Right forelimb (tissue), 1 donor: ENCODE measurements at regions not wholly inside any gene's neighbourhood (a gene's known extent, or its start where the extent isn't known, plus 50 kb on each side); places are given as distances from the start of the nearest gene placed in this dataset.
"Not testable (repeated sequence)": the region's sequence is repeated elsewhere in the genome, so short reads cannot be mapped to it uniquely, and the experiment has no call there.

Experiments
- DNase-seq: peaks from one replicate; pipeline ENCODE4 v3.0.0-alpha.2; 2018

GRCh38 chr4:43672265-43672885, 776.2 kb downstream of the KCTD8 start:
- not testable (repeated sequence) for DNase-seq

GRCh38 chr4:43680421-43680820, 768.2 kb downstream of the KCTD8 start:
- no peak for DNase-seq

- DNase-seq, result no peak
Observed at GRCh38 chr4:43682551-43682950, 766.1 kb downstream of the KCTD8 start.

GRCh38 chr4:43690116-43690515, 758.5 kb downstream of the KCTD8 start:
- no peak for DNase-seq

- no peak for DNase-seq
Observed at GRCh38 chr4:43693876-43694275, 754.7 kb downstream of the KCTD8 start.

- no peak for DNase-seq
Observed at GRCh38 chr4:43709443-43709842, 739.2 kb downstream of the KCTD8 start.

- DNase-seq, result no peak
Observed at GRCh38 chr4:43716721-43717395, 731.8 kb downstream of the KCTD8 start.

GRCh38 chr4:43718369-43718768, 730.2 kb downstream of the KCTD8 start:
- DNase-seq, result no peak

GRCh38 chr4:43732829-43733426, 715.7 kb downstream of the KCTD8 start:
- DNase-seq, result no peak

GRCh38 chr4:43742083-43742482, 706.5 kb downstream of the KCTD8 start:
- no peak for DNase-seq

GRCh38 chr4:43754566-43754965, 694.0 kb downstream of the KCTD8 start:
- DNase-seq, result no peak

GRCh38 chr4:43757147-43757546, 691.5 kb downstream of the KCTD8 start:
- DNase-seq, result no peak

GRCh38 chr4:43758836-43759235, 689.8 kb downstream of the KCTD8 start:
- DNase-seq, result no peak

- DNase-seq, result no peak
Observed at GRCh38 chr4:43763029-43763610, 685.5 kb downstream of the KCTD8 start.

GRCh38 chr4:43765514-43765913, 683.1 kb downstream of the KCTD8 start:
- DNase-seq, result no peak

GRCh38 chr4:43766648-43767047, 682.0 kb downstream of the KCTD8 start:
- DNase-seq, result no peak

- DNase-seq, result no peak
Observed at GRCh38 chr4:43776371-43776770, 672.2 kb downstream of the KCTD8 start.

GRCh38 chr4:43778187-43778915, 670.3 kb downstream of the KCTD8 start:
- DNase-seq, result no peak

- DNase-seq, result no peak
Observed at GRCh38 chr4:43781125-43781524, 667.5 kb downstream of the KCTD8 start.

- no peak for DNase-seq
Observed at GRCh38 chr4:43782391-43782790, 666.2 kb downstream of the KCTD8 start.

- DNase-seq, result no peak
Observed at GRCh38 chr4:43816116-43816515, 632.5 kb downstream of the KCTD8 start.

- DNase-seq, result no peak
Observed at GRCh38 chr4:43822621-43823020, 626.0 kb downstream of the KCTD8 start.

GRCh38 chr4:43835869-43836268, 612.7 kb downstream of the KCTD8 start:
- DNase-seq, result no peak
